NCI-H524 (cell line): ENCODE measurements at regions not wholly inside any gene's neighbourhood (a gene's known extent, or its start where the extent isn't known, plus 50 kb on each side); places are given as distances from the start of the nearest gene placed in this dataset.
A peak's percentile ranks its signal among the peaks of the same experiment; 100 is the strongest.

Experiments
- DNase-seq, 2 experiments: peaks; one replicate each; lab custom pipeline; 2025; lab: John Stamatoyannopoulos, UW

DNA sequence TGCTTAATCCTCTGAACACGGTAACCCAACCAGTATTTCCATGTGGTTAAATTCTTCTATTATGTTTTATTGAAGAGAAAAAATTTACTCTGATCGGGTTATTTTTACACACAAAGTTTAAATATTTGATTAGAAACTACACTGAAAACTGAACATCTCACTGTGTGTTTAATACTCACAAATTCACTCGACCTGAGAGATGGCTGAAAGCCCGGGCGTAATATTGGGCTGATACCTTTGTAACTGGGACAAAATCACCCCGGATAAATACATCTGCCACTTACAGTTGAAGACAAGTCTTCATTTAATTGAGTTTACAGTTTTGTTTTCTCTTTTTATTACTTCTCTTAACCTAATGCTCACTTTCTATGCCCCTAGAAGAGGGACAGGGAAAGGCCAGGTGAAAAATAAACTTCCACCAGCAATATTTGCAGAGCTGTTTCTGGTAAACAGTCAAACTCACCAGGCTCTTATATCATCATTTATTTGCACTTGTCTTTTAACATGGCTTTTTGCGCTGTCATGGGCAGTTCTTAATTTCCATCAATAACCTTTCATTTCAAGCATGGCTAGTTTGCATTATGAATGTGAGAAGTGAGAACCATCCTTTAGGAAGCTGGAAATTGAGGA, 145.6 kb upstream of the TMCO5A start:
- no peak for DNase-seq

DNA sequence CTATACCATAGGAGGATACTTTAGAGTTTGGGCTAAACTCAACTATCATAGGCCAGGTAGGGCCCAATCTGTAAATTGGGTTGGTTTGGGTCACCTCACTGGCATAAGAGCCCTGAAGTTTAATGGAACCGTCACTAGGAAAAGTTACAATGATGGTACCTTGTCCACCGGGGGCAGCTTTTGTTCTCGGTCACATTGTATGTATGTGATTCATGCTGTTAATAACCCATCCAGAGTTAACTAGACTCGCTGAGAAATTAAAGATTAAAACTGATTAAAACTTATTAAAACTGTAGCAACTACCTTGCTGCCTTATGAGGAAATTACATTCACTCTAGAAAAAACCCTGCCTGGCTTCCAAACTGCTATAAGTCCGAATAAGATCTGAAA, 145.0 kb upstream of the TMCO5A start:
- DNase-seq = no peak

DNA sequence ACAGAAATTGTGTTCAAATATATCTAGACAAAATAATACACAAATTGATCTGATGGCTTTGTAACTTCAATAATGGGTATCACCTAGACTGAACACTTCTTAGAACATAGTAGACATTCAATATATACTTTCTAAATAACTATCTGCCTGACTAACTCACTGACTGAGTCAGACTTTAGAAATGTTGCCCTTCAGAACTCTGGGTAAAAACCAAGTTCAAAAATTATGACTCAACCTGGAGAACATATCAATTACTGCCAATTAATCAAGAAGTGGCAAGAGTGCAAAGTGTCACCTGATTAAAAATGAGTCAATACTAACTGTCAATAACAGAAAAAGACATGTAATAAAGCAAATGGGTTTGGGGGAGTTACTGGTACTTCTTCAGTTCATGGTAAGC, 144.6 kb upstream of the TMCO5A start:
- no peak for DNase-seq

DNA sequence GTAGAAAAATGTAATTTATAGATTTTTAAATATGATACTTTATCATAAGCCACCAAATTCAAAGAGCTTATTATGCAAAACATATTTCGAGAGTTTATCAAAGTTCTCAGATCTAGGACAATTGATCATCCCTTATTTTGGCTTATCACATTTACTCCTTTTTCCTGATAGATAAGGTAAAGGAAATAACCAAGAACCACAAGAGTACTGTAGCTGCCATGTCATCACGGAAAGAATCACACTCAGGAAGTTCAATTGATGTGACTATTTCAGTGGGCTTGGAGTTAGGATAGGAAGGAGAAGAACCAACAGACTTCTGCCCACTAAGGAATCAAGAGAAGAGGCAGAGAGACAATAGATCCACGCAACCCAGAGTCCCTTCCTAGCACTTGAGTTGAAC, 142.7 kb upstream of the TMCO5A start:
- no peak for DNase-seq

DNA sequence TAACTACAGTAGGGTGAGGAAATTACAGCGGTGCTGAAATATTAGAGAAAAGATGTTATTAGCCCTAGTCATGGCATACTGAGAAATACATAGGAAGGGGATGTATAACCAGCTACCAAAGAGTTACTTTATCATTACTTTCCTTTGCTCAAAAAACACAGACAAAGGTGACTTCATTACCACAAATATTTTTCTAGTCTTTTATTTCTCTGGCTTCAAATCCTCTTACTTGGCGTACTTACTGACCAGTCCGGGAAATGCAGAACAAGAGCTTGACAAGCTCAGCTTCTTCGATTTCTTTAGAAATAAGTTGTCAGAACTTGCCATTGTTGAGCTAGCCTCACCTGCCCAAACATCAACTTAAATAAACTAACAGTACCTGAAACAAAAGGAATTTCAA, 142.1 kb upstream of the TMCO5A start:
- DNase-seq = no peak

DNA sequence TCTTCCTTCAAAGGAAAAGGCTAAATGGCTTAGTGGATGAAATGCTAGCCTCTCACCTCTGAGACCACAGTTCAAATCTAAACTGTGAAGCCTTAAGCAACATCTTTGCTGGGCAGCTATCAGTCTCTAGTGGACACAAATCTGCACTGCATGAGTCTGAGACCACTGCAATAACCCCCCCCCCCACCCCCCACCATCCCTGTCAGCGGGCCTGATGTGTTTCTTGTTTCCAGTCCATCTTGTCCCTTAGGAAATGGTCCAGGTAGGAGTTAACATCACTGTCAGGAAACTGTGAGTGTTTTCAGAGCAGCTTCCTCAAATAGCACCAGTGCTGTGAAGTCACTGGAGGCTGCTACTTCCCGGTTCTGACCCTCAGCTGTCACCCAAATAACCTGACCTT, 140.6 kb upstream of the TMCO5A start:
- DNase-seq = peak in 1 of 2 experiments; percentile 13

DNA sequence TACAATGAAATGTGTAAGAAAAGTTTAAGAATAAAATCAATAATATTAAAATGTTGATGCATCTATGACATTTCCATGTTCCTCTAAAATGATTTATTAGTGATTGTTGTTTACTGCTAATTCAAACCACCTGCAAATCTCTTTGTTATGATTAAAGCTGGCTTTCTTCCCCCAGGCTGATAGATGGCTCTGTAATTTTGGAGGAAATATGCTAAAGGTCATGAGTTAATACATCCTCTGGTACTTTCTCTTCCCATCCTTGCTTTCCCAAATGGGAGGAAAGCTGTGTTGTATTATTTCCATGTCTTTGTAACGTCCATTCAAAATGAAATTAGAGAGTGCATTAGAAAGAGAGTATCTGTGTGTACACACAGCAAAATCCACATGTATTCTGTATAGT, 139.5 kb upstream of the TMCO5A start:
- DNase-seq = no peak

DNA sequence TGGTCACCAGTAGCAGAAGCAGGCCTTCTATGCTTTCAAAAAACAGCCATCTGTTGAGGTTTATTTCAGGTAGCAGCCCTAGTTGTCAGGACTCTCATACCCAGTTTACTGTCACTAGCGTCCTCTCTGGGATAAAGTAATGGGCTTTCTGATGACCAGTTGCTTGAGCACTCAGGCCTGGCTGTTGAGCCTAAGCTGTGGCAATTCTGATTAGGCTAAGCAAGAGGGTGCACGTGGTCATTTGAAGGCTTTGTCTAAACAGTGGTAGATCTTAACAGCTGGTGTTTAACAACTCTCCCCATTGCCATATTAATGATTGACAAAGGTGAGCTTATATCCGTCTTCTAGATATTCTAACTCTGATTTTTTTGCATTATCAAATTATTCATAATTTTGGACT, 132.9 kb upstream of the TMCO5A start:
- DNase-seq = no peak

DNA sequence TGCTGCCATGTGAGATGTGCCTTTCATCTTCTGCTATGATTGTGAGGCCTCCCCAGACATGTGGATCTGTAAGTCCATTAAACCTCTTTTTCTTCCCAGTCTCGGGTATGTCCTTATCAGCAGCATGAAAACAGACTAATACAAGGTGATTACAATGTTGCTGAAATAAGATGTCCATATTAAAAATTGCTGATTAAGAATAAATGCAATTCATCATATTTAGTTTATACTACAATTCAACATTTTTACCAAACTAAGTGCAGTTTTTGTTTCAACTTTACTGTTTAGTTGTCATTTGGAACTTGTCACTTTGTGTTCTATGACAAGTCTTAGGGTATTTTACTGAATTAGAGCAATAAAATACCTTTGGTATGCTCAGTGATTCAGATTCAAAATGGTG, 127.6 kb upstream of the TMCO5A start:
- no peak for DNase-seq

DNA sequence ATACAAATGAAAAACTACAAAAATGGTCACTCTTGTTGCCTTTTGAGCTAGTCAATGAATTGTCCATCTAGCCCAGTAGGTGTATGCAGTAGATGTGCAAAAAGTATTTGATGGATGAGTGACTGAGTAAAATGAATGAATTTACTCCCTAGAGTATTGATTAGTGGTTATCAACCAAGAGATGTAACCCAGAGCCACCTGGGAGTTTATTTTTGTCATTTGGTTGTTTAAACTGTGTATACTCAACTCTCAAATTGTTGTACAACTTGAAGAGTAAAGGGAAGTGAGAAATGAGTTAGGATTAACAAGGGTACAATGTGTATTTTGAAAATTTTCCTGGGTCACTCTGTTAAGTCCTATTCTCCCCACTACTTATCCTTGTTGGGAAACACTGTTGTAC, 124.1 kb upstream of the TMCO5A start:
- no peak for DNase-seq

DNA sequence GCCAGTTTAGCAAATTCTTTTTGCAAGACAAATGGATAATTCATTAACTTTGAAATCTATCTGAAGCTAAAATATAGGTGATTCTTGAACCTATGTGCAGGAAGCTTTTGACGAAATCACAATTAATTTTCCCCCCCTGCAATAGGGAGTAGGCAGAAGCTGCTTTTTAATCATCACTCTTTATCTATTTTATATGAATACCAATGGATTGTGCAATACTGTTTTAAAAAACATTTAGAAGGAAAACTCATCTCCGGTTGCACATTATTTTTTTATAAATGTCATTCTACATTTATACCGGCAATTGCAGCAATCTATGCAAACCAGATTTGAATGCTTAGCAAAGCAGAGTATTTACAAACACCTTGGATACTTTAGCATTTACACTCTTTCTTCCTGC, 121.1 kb upstream of the TMCO5A start:
- no peak for DNase-seq

DNA sequence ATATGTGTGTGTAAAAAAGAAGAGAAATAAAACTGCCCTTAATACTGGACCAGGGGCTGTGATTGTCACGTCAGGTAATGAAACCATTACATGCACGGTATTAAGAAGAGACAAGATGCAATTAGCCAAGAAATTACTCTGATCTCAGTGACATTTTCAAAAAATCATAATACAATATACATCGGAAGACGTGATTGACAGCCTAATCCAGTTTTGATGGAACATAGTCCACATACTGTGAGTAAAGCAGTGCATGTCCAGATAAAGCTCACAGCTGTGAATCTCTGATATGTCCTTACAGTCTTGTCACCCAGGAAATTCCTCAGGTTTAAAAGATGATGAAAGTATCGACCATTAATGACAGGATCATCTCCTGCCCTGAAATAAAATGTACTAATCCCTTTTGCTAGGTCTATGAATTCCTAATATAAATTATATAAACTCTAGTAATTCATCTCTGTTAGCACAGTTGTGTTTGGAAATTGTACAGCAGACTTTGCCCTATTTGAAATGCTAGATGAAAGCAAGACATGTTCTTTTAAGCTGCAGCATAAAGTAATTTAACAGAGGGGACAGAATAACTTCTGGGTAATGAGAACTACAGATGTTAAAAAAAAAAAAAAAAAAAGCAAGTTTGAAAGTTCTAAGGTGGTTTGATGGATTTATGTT, 119.5 kb upstream of the TMCO5A start:
- DNase-seq = no peak

DNA sequence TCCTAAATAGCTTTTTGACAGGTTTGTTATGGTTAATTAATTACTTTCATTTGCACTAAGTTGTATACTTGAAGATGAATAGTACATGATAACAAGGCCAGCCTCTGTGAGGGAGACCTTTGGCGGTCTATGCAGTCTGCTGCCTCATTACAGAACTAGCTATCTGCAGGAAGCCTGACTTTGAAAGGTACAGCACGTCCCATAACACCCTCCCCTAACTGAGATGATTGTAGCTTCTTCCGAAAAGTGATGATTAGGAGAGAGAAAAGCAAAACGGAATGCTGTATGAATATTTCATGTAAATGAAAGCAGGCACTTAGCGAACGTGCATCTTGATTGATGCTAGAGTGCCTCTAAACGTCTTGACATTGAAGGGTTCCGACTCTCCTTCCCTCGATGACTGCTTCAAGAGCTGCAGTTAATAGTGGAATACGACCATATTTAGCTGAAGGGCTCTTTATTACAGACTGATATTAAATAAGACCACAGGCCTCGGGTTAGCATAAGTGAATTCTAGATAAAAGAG, 116.2 kb upstream of the TMCO5A start:
- no peak for DNase-seq

DNA sequence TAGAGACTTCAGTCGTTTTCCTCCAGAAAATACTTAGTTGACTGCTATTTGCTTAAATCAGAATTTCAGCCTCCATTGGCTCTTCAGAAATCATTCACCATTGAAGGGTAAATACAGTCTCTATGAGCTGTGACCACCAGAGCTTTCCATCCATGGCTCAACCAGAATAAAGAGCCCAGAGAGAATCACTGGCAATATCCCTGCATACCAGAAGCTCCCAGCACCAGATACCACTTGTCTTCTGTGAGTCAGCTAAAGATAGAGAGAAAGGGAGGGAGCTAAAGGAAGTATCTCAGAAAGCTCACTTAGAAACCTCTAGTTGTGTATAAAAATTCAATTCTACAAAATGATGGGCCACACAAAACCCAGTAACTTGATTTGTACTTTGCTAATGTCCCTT, 115.2 kb upstream of the TMCO5A start:
- DNase-seq = no peak

DNA sequence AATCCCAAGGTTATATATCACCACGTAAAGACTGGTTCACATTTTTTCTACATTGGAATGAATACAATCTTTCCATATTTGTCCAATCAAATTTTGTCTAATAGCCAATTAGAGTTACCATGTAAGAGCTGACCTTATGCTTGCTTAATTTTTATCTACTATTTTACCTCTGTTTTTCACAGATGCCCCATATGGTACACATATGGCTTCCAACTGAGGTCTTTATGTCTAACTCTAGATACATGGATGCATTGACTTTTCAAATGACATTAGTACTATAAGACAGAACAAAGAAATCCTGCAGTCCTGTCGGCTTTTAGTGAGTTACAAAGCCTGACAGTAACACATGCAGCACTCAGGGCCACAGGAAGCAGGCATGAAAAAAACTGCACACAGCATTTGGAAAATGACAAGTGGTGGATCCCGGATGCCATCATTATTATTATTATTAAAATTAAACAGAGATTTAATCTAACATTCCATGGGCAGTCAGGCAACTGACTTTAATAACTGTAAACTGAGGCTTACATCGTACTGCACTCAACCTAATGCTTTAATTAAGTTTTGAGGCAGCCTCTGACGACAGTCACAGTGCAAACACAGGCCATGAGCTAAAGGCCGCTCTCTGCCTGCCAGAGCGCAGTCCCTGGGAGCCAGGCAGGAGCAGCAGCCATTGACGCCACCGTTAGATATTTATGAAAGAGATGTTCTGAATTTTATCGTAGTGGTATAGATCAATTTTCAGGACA, 113.9 kb upstream of the TMCO5A start:
- peak in 1 of 2 experiments; percentile 58 for DNase-seq

DNA sequence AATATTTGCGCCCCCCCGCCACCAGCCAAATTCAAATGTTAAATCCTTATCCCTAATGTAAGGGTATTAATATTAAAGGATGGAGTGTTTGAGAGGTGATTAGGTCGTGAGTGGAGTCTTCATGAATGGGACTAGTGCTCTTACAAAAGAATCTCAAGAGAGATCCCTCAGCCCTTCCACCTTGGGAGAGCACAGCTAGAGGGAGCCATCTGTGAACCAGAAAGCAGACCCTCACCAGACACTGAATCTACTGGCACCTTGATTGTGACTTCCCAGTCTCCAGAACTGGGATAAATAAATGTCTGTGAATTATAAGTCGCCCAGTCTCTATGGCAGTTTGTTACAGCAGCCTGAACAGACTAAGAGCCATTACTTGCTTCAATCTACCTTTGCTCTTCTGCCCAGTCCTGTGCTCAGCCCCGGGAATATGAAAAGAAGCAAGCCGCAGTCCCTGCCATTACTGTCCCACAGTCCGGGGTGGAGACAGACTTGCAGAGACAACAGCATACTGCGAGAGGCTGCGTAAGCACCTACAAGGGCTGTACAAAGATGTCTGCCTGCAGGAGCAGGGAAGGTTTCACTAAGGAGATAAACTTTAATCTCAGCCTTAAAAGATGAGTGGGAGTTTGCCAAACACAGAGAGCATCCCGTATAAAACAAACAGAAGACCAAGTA, 110.7 kb upstream of the TMCO5A start:
- no peak for DNase-seq

DNA sequence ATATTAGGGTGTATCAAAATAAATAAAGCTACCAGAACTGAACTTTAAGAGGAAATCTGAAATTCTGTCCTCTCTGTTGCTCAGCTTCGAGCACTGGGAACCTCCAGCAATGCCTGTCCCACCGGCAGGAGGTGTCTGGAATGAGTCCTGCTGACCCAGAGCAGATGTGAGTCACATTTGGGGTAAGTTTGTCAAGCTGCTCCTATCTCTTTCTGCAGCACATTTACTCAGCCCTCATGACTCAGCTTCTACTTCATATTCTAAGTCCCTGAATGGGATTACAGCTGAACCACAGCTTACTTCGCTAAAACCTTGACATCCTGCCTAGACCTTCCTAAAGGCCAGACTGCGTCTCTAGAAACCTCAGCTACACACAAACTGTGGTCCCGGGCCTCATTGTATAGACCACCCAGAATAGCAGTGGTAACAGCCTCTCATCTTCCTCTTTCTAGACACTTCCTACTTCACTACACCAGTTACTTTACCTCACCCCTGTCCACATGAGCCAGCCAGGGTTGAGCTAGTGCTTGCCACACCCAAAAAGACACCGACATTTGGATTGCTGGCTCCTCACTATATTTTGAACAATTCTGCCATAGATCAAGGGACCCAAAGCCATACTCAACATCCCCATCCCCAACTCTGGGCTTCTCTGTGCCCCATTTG, 109.6 kb upstream of the TMCO5A start:
- DNase-seq = peak in 1 of 2 experiments; percentile 15

DNA sequence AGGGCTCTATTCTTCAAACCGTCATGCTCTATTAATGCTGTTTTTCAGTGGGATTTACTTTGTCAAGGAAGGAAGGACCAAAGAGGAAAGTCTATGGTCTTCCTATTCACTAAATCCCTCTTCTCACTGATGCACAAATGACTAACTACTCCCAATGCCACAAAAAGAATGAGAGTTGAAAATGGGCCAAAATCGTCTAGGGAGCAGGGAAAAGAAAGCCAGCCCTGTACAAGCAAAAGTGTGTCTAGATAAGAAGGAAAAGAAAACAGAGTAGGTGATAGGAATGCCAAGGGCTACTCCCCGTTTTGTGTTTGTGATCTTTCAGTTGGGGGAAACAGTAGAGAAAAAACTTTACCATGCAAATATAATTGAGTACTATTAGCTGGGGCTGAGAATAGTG, 97.2 kb upstream of the TMCO5A start:
- no peak for DNase-seq

DNA sequence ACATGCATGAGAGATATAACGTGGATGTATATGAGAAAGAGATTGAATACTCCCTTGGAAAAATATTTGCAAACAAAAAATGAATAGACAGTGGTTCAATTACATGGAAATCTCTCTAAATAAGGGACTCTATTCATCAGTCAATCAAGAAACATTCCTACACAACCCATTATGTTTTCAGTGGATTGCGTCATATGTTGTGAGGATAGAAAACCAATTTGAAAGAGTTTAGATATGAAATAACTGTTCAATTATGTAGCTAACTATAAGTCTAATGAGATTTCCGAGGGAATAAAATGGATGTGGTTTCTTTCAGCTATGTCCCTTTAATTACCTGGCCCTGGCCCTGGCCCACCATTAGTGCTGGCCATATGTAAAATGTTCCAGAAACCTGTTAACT, 86.7 kb upstream of the TMCO5A start:
- no peak for DNase-seq

DNA sequence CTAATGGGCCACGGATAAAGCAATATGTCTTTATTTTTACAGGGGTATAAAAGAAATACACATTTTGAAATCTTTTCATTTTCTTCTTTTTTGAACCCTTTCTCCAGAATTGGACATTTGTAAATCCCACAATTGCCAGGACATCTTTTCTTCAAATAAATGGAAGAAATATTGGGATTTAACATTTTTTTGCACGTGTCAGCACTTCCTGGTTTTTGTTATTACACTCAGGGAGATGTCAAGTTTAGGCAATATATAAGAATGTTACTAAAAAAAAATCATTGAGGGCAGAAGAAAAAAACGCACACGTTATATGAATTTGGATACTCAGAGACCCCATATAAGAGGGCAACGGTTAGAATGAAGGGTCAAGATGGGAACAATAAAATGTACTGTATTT, 78.3 kb upstream of the TMCO5A start:
- no peak for DNase-seq

DNA sequence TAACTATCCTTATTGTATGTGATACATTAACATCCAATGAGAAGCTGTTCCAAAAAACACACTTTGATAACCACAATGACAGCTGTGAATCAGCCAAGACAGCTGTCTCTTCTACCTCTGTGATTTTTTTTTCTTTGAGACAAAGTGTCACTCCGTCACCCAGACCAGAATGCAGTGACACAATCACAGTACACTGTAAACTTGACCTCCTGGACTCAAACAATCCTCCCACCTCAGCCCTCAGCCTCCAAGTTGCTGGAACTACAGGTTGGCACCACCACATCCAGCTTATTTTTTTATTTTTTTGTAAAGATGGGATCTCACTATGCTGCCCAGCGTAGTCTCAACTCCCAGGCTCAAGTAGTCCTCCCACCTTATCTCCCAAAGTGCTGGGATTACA, 73.5 kb upstream of the TMCO5A start:
- no peak for DNase-seq

DNA sequence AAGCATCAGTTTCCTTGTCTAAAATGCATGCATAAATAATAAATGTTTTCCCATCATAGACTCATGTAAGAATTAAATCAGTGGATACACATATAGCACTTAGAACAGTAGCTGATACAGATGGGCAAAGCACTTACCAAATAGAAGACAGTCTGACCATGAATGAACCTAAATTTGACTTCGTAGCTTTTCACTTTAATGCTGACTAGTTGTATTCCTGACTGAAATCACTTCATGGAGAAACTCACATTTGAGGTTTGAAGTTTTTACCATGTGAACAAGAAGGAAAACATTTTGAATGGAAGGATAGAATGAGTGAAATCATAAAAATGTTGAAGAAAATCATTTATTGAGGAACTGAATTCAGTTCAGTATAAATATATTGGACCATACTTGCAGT, 68.8 kb upstream of the TMCO5A start:
- no peak for DNase-seq
